Testis (tissue), 2 donors: ENCODE measurements at regions not wholly inside any gene's neighbourhood (a gene's known extent, or its start where the extent isn't known, plus 50 kb on each side); places are given as distances from the start of the nearest gene placed in this dataset.

Source experiments
- POLR2A ChIP-seq: fragments of 450-650 bp; IDR thresholded peaks from one replicate; pipeline ENCODE4 v1.6.1; 2017; ENCODE audit warnings: antibody characterized with exemption, mild to moderate bottlenecking, moderate library complexity
- TF ChIP-seq, protein P1 (sequence below), 3 experiments: fragments of 450-650 bp in 2 of 3; fragments of 200-600 bp in 1 of 3; sonication (generic) in 1 of 3; IDR thresholded peaks; one replicate each; pipeline ENCODE4 v1.5.1; 2016 to 2019; ENCODE audit warnings: antibody characterized with exemption in 3 of 3, mild to moderate bottlenecking in 2 of 3, moderate library complexity in 1 of 3

DNA sequence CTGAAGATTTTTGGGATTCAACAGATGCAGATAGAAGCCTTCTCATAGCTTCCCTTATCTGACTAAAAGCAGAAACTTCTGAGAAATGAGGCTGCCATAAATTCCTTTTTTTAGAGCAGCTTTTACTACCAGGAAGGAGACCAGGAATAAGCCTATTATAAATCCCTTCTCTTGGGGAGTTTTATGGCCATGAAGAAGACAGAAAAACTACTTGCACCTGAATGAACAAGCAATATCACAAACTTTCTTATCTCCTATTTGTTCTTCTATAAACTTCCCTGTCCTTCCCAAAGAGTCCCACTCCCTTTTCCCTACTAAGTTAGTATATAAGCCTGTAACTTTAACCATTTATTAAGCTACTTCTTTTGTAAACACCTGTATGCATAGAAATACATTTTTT, 603.1 kb downstream of the NSUN3 start:
- TF ChIP-seq, protein P1, sequence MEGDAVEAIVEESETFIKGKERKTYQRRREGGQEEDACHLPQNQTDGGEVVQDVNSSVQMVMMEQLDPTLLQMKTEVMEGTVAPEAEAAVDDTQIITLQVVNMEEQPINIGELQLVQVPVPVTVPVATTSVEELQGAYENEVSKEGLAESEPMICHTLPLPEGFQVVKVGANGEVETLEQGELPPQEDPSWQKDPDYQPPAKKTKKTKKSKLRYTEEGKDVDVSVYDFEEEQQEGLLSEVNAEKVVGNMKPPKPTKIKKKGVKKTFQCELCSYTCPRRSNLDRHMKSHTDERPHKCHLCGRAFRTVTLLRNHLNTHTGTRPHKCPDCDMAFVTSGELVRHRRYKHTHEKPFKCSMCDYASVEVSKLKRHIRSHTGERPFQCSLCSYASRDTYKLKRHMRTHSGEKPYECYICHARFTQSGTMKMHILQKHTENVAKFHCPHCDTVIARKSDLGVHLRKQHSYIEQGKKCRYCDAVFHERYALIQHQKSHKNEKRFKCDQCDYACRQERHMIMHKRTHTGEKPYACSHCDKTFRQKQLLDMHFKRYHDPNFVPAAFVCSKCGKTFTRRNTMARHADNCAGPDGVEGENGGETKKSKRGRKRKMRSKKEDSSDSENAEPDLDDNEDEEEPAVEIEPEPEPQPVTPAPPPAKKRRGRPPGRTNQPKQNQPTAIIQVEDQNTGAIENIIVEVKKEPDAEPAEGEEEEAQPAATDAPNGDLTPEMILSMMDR (IDR thresholded peaks at IDR 0.05), result no peak
- no peak for TF ChIP-seq POLR2A
